Stomach (tissue), 8 donors: ENCODE measurements at regions not wholly inside any gene's neighbourhood (a gene's known extent, or its start where the extent isn't known, plus 50 kb on each side); places are given as distances from the start of the nearest gene placed in this dataset.

Experiments
- DNase-seq, 2 donors: peaks; one replicate each; pipeline versions ENCODE4 v3.0.0 to v3.0.0-alpha.2; 2013 to 2019
- H3K27ac ChIP-seq, 5 donors: fragments of 200-600 bp in 4 of 5; sonication (generic) in 4 of 5; one replicate each; pipeline ENCODE4 v1.5.1; 2013 to 2019; ENCODE audit warnings: mild to moderate bottlenecking in 1 of 5, moderate library complexity in 1 of 5
- H3K27me3 ChIP-seq, 3 donors: fragments of 200-600 bp; sonication (generic); one replicate each; pipeline ENCODE4 v1.5.1; 2017 to 2019; ENCODE audit warnings: mixed run types in 1 of 3
- H3K36me3 ChIP-seq, 4 donors: fragments of 200-600 bp; sonication (generic); 1 replicate in 3 of 4; 2 replicates in 1 of 4; pipeline ENCODE4 v1.5.1; 2016 to 2019
- H3K4me1 ChIP-seq, 4 donors: fragments of 200-600 bp; sonication (generic); one replicate each; pipeline ENCODE4 v1.5.1; 2016 to 2019
- H3K4me3 ChIP-seq, 4 donors: fragments of 200-600 bp; sonication (generic) in 3 of 4; one replicate each; pipeline ENCODE4 v1.5.1; 2016 to 2019; ENCODE audit warnings: mild to moderate bottlenecking in 1 of 4
- H3K9me3 ChIP-seq, 4 donors: fragments of 200-600 bp; sonication (generic); one replicate each; pipeline ENCODE4 v1.5.1; 2016 to 2019
- CTCF ChIP-seq, 7 experiments: fragments of 450-650 bp in 4 of 7; fragments of 200-600 bp in 3 of 7; sonication (generic) in 3 of 7; IDR thresholded peaks; one replicate each; pipeline ENCODE4 v1.5.1; 2016 to 2019; ENCODE audit warnings: antibody characterized with exemption in 7 of 7, control low read depth in 2 of 7, mild to moderate bottlenecking in 1 of 7
- EP300 ChIP-seq: sonication (generic); formaldehyde crosslinking; IDR thresholded peaks from one replicate; pipeline ENCODE4 v1.6.1; 2017; ENCODE audit warnings: antibody characterized with exemption
- POLR2A ChIP-seq, 4 donors: fragments of 450-650 bp; IDR thresholded peaks; one replicate each; pipeline ENCODE4 v1.6.1; 2016; ENCODE audit warnings: antibody characterized with exemption in 4 of 4, control low read depth in 2 of 4, mild to moderate bottlenecking in 1 of 4, moderate library complexity in 1 of 4
- POLR2AphosphoS5 ChIP-seq, 3 donors: sonication (generic); formaldehyde crosslinking; IDR thresholded peaks; one replicate each; pipeline ENCODE4 v1.6.1; 2016; ENCODE audit warnings: antibody characterized with exemption in 3 of 3
- WGBS, 5 donors: extraction: QIAGEN DNeasy Blood & Tissue Kit in 3 of 5; methylation state at CpG; one replicate each; pipeline versions ENCODE4 v1.1.5 to v1.1.7; 2013 to 2018; 5-methylcytosine and 5-hydroxymethylcytosine counted together
- intact Hi-C: fragments of 100-400 bp; cut with DNase I; formaldehyde crosslinking; loops from one replicate; pipeline ENCODE4 v1.15.1; 2023; ENCODE audit warnings: low total_unique reads
- donor health status: healthy with polysubstance abuse.
- donor health status: Bipolar disorder and iron deficiency.
- donor health status: healthy.

- Histone ChIP-seq H3K36me3 (no peaks in the 10 kb centered on the region), H3K9me3 (no peaks in the 10 kb centered on the region), H3K27me3 (no peaks in the 10 kb centered on the region), H3K27ac (no peak overlapping the region), H3K4me1 (no peaks in the 10 kb centered on the region), H3K4me3 (no peak overlapping the region)
- TF ChIP-seq POLR2A (IDR thresholded peaks at IDR 0.05) (no peak), POLR2AphosphoS5 (IDR thresholded peaks at IDR 0.05) (no peak), EP300 (no peak), CTCF (IDR thresholded peaks at IDR 0.05) (no peak)
- intact Hi-C loops, result no loop called here
- 93 to 99% (median 95%) methylated on average over 2 of the region's 2 CpGs for WGBS, 5 donors
- no peak for DNase-seq
Measured at GRCh38 chr2:59390581-59390980, 1149.5 kb upstream of the FANCL start.

- TF ChIP-seq POLR2AphosphoS5 (IDR thresholded peaks at IDR 0.05), result no peak
- no peak for TF ChIP-seq EP300
- no peak for TF ChIP-seq CTCF (IDR thresholded peaks at IDR 0.05)
- TF ChIP-seq POLR2A (IDR thresholded peaks at IDR 0.05), result no peak
- Histone ChIP-seq H3K27ac (no peak overlapping the region), H3K36me3 (no peaks in the 10 kb centered on the region), H3K4me1 (no peaks in the 10 kb centered on the region), H3K9me3 (no peaks in the 10 kb centered on the region), H3K27me3 (no peaks in the 10 kb centered on the region), H3K4me3 (no peak overlapping the region)
- WGBS, 5 donors, result 15 to 32% (median 27%) methylated on average over 1 of the region's 1 CpG
- intact Hi-C loops, result no loop called here
- DNase-seq, result peak in 1 of 2 donors; percentile 37
Measured at GRCh38 chr2:59389240-59389639, 1148.1 kb upstream of the FANCL start.

- TF ChIP-seq EP300 (no peak), POLR2A (IDR thresholded peaks at IDR 0.05) (no peak), CTCF (IDR thresholded peaks at IDR 0.05) (no peak), POLR2AphosphoS5 (IDR thresholded peaks at IDR 0.05) (no peak)
- H3K4me3 ChIP-seq, result no peak overlapping the region
- H3K9me3 ChIP-seq, result no peaks in the 10 kb centered on the region
- DNase-seq, result no peak
- no peaks in the 10 kb centered on the region for H3K36me3 ChIP-seq
- H3K4me1 ChIP-seq, result no peaks in the 10 kb centered on the region
- intact Hi-C loops, result no loop called here
- 87 to 92% (median 88%) methylated on average over 10 of the region's 10 CpGs for WGBS, 5 donors
- H3K27me3 ChIP-seq, result no peaks in the 10 kb centered on the region
- no peak overlapping the region for H3K27ac ChIP-seq
Measured at GRCh38 chr2:59385971-59386370, 1144.8 kb upstream of the FANCL start.

GRCh38 chr2:59383473-59383872, 1142.3 kb upstream of the FANCL start:
- Histone ChIP-seq H3K4me1 (no peaks in the 10 kb centered on the region), H3K36me3 (no peaks in the 10 kb centered on the region), H3K27ac (no peak overlapping the region), H3K4me3 (no peak overlapping the region), H3K27me3 (no peaks in the 10 kb centered on the region), H3K9me3 (peaks cover 0 to 4% (median 2%) of the 10 kb centered on the region in 4 donors)
- TF ChIP-seq POLR2AphosphoS5 (IDR thresholded peaks at IDR 0.05) (no peak), CTCF (IDR thresholded peaks at IDR 0.05) (no peak), POLR2A (IDR thresholded peaks at IDR 0.05) (no peak), EP300 (no peak)
- 17 to 23% (median 20%) methylated on average over 1 of the region's 1 CpG for WGBS, 5 donors
- DNase-seq, result no peak
- intact Hi-C loops, result no loop called here
